Mesenchymal stem cell (in vitro differentiated cells and primary cell): ENCODE measurements at regions not wholly inside any gene's neighbourhood (a gene's known extent, or its start where the extent isn't known, plus 50 kb on each side); places are given as distances from the start of the nearest gene placed in this dataset.

ENCODE experiments used
- DNase-seq: peaks from one replicate; pipeline ENCODE4 v3.0.0-alpha.2; 2013
- H2AFZ ChIP-seq: one replicate; pipeline ENCODE4 v1.6.1; 2013; ENCODE audit warnings: low read depth, mild to moderate bottlenecking, control low read depth, inconsistent platforms, low read length, moderate library complexity
- H2AK5ac ChIP-seq: 2 replicates; pipeline ENCODE4 v1.6.1; 2013; ENCODE audit warnings: low read length, moderate library complexity, mild to moderate bottlenecking, inconsistent platforms; ENCODE audit not compliant: severe bottlenecking
- H2BK120ac ChIP-seq: one replicate; pipeline ENCODE4 v1.6.1; 2013; ENCODE audit warnings: low read depth, mild to moderate bottlenecking, inconsistent platforms, low read length, moderate library complexity
- H2BK12ac ChIP-seq, 2 experiments: one replicate each; pipeline ENCODE4 v1.6.1; 2013; ENCODE audit warnings: inconsistent platforms in 2 of 2, low read length in 2 of 2, mild to moderate bottlenecking in 2 of 2, moderate library complexity in 2 of 2, control low read depth in 1 of 2
- H2BK15ac ChIP-seq: one replicate; pipeline ENCODE4 v1.6.1; 2013; ENCODE audit warnings: mild to moderate bottlenecking, low read depth, inconsistent platforms; ENCODE audit not compliant: poor library complexity, severe bottlenecking
- H2BK5ac ChIP-seq: 2 replicates; pipeline ENCODE4 v1.6.1; 2013; ENCODE audit warnings: low read depth, mild to moderate bottlenecking, low read length, control low read depth, inconsistent platforms; ENCODE audit not compliant: poor library complexity, severe bottlenecking
- H3K14ac ChIP-seq, 2 experiments: one replicate each; pipeline ENCODE4 v1.6.1; 2013; ENCODE audit warnings: inconsistent platforms in 2 of 2, low read length in 2 of 2, control low read depth in 1 of 2, mild to moderate bottlenecking in 1 of 2, moderate library complexity in 1 of 2
- H3K18ac ChIP-seq, 2 experiments: one replicate each; pipeline ENCODE4 v1.6.1; 2013; ENCODE audit warnings: inconsistent platforms in 2 of 2, low read length in 2 of 2, control low read depth in 1 of 2, low read depth in 1 of 2, mild to moderate bottlenecking in 1 of 2
- H3K23ac ChIP-seq, 2 experiments: one replicate each; pipeline ENCODE4 v1.6.1; 2013; ENCODE audit warnings: inconsistent platforms in 2 of 2, low read length in 2 of 2, mild to moderate bottlenecking in 2 of 2, moderate library complexity in 2 of 2, control low read depth in 1 of 2
- H3K27ac ChIP-seq: 2 replicates; pipeline ENCODE4 v1.5.1; 2013; ENCODE audit warnings: mild to moderate bottlenecking, moderate library complexity, low read length, control low read depth, inconsistent platforms; ENCODE audit not compliant: poor library complexity, severe bottlenecking
- H3K27me3 ChIP-seq, 2 experiments: 2 replicates each; pipeline versions ENCODE4 v1.6.1 to v1.7.0; 2013; ENCODE audit warnings: low read length in 2 of 2, mild to moderate bottlenecking in 2 of 2, moderate library complexity in 2 of 2, control low read depth in 1 of 2, inconsistent platforms in 1 of 2; ENCODE audit not compliant: control insufficient read depth in 1 of 2, insufficient read depth in 1 of 2
- H3K36me3 ChIP-seq, 2 experiments: 2 replicates each; pipeline versions ENCODE4 v1.6.1 to v1.7.0; 2013; ENCODE audit warnings: low read length in 2 of 2, control low read depth in 1 of 2, inconsistent platforms in 1 of 2, low read depth in 1 of 2, mild to moderate bottlenecking in 1 of 2; ENCODE audit not compliant: insufficient read depth in 2 of 2, control insufficient read depth in 1 of 2
- H3K4ac ChIP-seq, 2 experiments: one replicate each; pipeline ENCODE4 v1.6.1; 2013; ENCODE audit warnings: inconsistent platforms in 2 of 2, low read length in 2 of 2, mild to moderate bottlenecking in 2 of 2, moderate library complexity in 2 of 2, control low read depth in 1 of 2, low read depth in 1 of 2
- H3K4me1 ChIP-seq: 2 replicates; pipeline ENCODE4 v1.6.1; 2013; ENCODE audit warnings: low read depth, low read length, control low read depth; ENCODE audit not compliant: control insufficient read depth, insufficient read depth
- H3K4me2 ChIP-seq: 2 replicates; pipeline ENCODE4 v1.6.1; 2013; ENCODE audit warnings: low read length, mild to moderate bottlenecking, inconsistent platforms; ENCODE audit not compliant: poor library complexity, severe bottlenecking
- H3K4me3 ChIP-seq, 2 experiments: 2 replicates each; pipeline versions ENCODE4 v1.5.1 to v1.7.0; 2013; ENCODE audit warnings: low read length in 2 of 2, mild to moderate bottlenecking in 2 of 2, control low read depth in 1 of 2, low read depth in 1 of 2; ENCODE audit not compliant: insufficient read depth in 1 of 2
- H3K79me1 ChIP-seq: replicated peaks from 2 replicates; pipeline ENCODE4 v1.6.1; 2013; ENCODE audit warnings: mild to moderate bottlenecking, control low read depth, low read length, inconsistent platforms; ENCODE audit not compliant: poor library complexity, severe bottlenecking
- H3K9ac ChIP-seq: 2 replicates; pipeline ENCODE4 v1.7.0; 2013; ENCODE audit warnings: mild to moderate bottlenecking, low read length, moderate library complexity
- H3K9me3 ChIP-seq: 2 replicates; pipeline ENCODE4 v1.7.0; 2013; ENCODE audit warnings: mild to moderate bottlenecking, low read length; ENCODE audit not compliant: control insufficient read depth
- H4K8ac ChIP-seq: one replicate; pipeline ENCODE4 v1.6.1; 2013; ENCODE audit warnings: inconsistent platforms, mild to moderate bottlenecking, low read length, moderate library complexity
- H4K91ac ChIP-seq: one replicate; pipeline ENCODE4 v1.6.1; 2013; ENCODE audit warnings: mild to moderate bottlenecking, low read length, inconsistent platforms
- WGBS: methylation state at CpG from one replicate; pipeline ENCODE4 v1.1.7; 2013; ENCODE audit warnings: mixed read lengths; 5-methylcytosine and 5-hydroxymethylcytosine counted together

DNA sequence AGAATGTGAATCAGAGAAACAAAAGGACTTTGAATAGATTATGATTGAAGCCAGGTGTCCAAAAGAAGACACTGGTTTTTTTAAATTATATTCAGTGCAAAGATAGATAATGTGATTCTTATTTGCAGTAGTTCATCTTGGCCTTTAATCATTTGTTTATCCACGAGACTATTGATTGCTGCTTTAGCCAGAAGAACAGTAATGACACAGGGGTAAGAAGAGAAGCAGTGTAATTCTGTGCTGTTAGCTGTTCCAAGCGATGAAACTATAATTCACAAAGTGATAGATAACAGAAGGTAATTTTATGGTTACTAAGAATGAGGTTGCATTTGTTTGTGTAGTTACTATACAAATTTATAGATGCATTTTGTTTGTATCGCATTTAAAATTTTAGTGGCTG lies 311.6 kb downstream of the MZT1 start:
- Histone ChIP-seq H2BK5ac (no peak overlapping the region), H4K91ac (no peak overlapping the region), H3K9me3 (no peaks in the 10 kb centered on the region), H3K4me1 (no peaks in the 10 kb centered on the region), H2BK120ac (no peak overlapping the region), H3K9ac (no peak overlapping the region), H3K23ac (no peak overlapping the region), H2BK12ac (no peak overlapping the region), H3K4me3 (no peak overlapping the region), H3K4me2 (no peak overlapping the region), H2AFZ (no peak overlapping the region), H3K27ac (no peak overlapping the region), H3K36me3 (no peaks in the 10 kb centered on the region), H4K8ac (no peak overlapping the region), H3K18ac (no peak overlapping the region), H3K27me3 (no peaks in the 10 kb centered on the region), H3K79me1 (no peaks in the 10 kb centered on the region), H3K4ac (no peak overlapping the region), H2BK15ac (no peak overlapping the region), H3K14ac (no peak overlapping the region), H2AK5ac (no peak overlapping the region)
- DNase-seq: no peak
- 82% methylated on average over 3 of the region's 3 CpGs for WGBS

DNA sequence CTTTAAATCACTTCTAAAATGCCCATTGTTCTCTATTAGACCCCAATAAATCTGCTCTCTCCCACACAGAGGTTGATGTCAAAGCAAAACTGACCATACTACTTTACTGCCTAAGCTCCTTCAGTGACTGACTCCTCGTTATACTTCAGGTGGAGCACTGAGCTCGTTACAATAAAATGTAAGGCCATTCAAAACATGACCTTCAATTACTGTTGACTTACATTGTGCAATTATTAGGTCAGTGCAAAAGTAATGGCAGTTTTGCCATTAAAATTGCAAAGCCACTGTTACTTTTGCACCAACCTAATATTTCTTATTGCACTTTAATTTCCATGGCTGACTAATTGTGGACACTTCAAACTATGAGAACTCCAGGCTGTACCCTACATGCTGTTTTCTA lies 314.9 kb downstream of the MZT1 start:
- Histone ChIP-seq H3K9ac (no peak overlapping the region), H2AFZ (no peak overlapping the region), H2BK15ac (no peak overlapping the region), H3K27ac (no peak overlapping the region), H2AK5ac (no peak overlapping the region), H4K91ac (no peak overlapping the region), H3K4me1 (no peaks in the 10 kb centered on the region), H2BK120ac (no peak overlapping the region), H3K23ac (no peak overlapping the region), H3K27me3 (no peaks in the 10 kb centered on the region), H4K8ac (no peak overlapping the region), H3K18ac (no peak overlapping the region), H3K79me1 (no peaks in the 10 kb centered on the region), H2BK5ac (no peak overlapping the region), H3K4me2 (no peak overlapping the region), H2BK12ac (no peak overlapping the region), H3K4me3 (no peak overlapping the region), H3K36me3 (no peaks in the 10 kb centered on the region), H3K4ac (no peak overlapping the region), H3K9me3 (no peaks in the 10 kb centered on the region), H3K14ac (no peak overlapping the region)
- DNase-seq: no peak
- WGBS: 84% methylated on average over 2 of the region's 2 CpGs

DNA sequence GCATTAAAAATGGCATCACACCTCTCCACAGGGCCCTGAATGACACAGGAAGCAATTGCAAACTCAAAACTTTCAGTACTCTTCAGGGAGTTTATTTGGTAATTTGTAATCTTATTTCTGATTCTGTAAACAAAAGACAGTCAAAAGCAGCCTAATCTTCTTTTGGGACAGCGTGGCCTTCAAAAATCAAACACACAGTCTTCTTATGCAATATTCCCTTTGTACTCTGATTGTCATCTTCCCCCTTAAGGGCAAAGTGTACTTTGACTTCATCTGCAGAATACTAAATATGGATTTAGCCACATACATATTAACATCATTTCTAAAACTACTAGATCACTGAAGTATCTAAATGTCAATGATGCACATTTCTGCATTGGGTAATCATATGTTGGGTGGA lies 322.0 kb downstream of the MZT1 start:
- Histone ChIP-seq H3K4me2 (no peak overlapping the region), H3K23ac (no peak overlapping the region)

DNA sequence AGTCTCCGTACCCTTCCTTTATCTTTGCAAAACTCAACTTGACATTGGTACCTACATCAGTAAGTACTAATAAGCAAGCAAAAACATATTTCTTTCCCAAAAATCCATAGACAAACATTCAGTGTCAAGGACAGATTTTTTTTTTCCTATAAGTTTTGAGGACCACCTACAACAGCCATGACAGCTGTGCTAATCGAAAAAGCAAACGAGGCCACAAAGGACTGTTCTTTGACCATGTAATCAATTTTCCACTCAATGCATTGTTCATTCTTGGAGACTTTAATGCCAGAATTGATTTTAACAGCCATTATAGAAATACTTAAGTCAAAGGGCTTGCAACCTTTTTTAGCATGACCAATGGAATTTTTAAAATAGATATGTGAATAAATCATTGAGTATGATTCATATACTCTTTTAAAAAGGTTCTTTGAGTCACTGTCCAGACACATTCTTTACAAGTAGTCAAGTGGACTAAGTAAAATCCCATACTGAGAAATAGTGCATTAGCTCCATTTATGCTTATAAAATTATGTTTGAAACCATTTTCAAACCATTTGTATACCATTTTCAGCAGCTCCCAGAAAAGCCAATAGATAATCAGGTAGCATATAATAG lies 323.9 kb downstream of the MZT1 start:
- no peak overlapping the region for H2AK5ac ChIP-seq
- no peak overlapping the region for H2AFZ ChIP-seq
- no peaks in the 10 kb centered on the region for H3K36me3 ChIP-seq
- no peak overlapping the region for H2BK12ac ChIP-seq
- no peaks in the 10 kb centered on the region for H3K79me1 ChIP-seq
- H3K27ac ChIP-seq: no peak overlapping the region
- no peak overlapping the region for H3K14ac ChIP-seq
- no peak overlapping the region for H3K4me3 ChIP-seq
- H3K18ac ChIP-seq: no peak overlapping the region
- no peak overlapping the region for H2BK15ac ChIP-seq
- no peak overlapping the region for H3K9ac ChIP-seq
- no peaks in the 10 kb centered on the region for H3K4me1 ChIP-seq
- WGBS: 97% methylated on average over 3 of the region's 3 CpGs
- no peaks in the 10 kb centered on the region for H3K27me3 ChIP-seq
- H3K4ac ChIP-seq: no peak overlapping the region
- no peak overlapping the region for H2BK120ac ChIP-seq
- H3K4me2 ChIP-seq: no peak overlapping the region
- H2BK5ac ChIP-seq: no peak overlapping the region
- no peak overlapping the region for H3K23ac ChIP-seq
- H4K8ac ChIP-seq: no peak overlapping the region
- no peak for DNase-seq
- H4K91ac ChIP-seq: no peak overlapping the region
- H3K9me3 ChIP-seq: no peaks in the 10 kb centered on the region

More for the DNA sequence above, 322.0 kb downstream of the MZT1 start:
- no peaks in the 10 kb centered on the region for H3K36me3 ChIP-seq
- no peak overlapping the region for H4K91ac ChIP-seq
- no peak overlapping the region for H2AK5ac ChIP-seq
- no peak overlapping the region for H3K18ac ChIP-seq
- no peak for DNase-seq
- no peak overlapping the region for H3K4ac ChIP-seq
- H2BK12ac ChIP-seq: no peak overlapping the region
- no peak overlapping the region for H3K9ac ChIP-seq
- no peak overlapping the region for H3K14ac ChIP-seq
- H4K8ac ChIP-seq: no peak overlapping the region
- no peaks in the 10 kb centered on the region for H3K9me3 ChIP-seq
- no peak overlapping the region for H3K4me3 ChIP-seq
- H3K27ac ChIP-seq: no peak overlapping the region
- H2BK5ac ChIP-seq: no peak overlapping the region
- no peaks in the 10 kb centered on the region for H3K79me1 ChIP-seq
- 70% methylated on average over 1 of the region's 1 CpG for WGBS
- H3K27me3 ChIP-seq: no peaks in the 10 kb centered on the region
- H2BK15ac ChIP-seq: no peak overlapping the region
- no peak overlapping the region for H2AFZ ChIP-seq
- no peaks in the 10 kb centered on the region for H3K4me1 ChIP-seq
- H2BK120ac ChIP-seq: no peak overlapping the region
